LNCaP clone FGC (cell line): ENCODE measurements at regions not wholly inside any gene's neighbourhood (a gene's known extent, or its start where the extent isn't known, plus 50 kb on each side); places are given as distances from the start of the nearest gene placed in this dataset.

Experiments used
- DNase-seq: peaks from one replicate; pipeline ENCODE4 v3.0.0-alpha.2; 2011; ENCODE audit warnings: low read depth
- H3K4me3 ChIP-seq: 2 replicates; pipeline ENCODE4 v1.5.1; 2011; ENCODE audit warnings: mild to moderate bottlenecking, low read depth, low read length, control low read depth
- CTCF ChIP-seq: IDR thresholded peaks from 2 replicates; pipeline ENCODE4 v1.5.1; 2012; ENCODE audit warnings: mild to moderate bottlenecking; ENCODE audit not compliant: control insufficient read depth, insufficient read depth; ENCODE audit errors: extremely low read depth

DNA sequence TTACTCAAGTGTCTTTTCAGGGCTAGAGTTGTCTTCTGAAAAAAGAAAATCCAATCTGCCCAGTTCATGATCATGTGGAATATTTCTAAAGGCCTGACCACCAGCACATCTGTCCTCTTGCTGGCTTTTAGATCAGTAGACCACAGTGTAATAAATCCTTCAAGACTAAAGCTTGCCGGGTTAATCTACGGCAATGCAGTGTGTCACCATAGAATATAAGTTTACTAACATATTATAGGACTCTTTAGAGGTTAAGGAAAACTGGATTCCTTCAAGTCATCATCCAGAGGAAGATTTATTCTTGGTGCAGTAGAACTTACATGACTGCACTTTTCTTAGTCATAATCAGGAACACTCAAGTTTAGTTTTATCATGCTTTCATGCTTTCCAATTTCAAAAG lies 349.5 kb downstream of the SEMA3D start:
- no peak overlapping the region for H3K4me3 ChIP-seq
- TF ChIP-seq CTCF: no peak
- DNase-seq: no peak

DNA sequence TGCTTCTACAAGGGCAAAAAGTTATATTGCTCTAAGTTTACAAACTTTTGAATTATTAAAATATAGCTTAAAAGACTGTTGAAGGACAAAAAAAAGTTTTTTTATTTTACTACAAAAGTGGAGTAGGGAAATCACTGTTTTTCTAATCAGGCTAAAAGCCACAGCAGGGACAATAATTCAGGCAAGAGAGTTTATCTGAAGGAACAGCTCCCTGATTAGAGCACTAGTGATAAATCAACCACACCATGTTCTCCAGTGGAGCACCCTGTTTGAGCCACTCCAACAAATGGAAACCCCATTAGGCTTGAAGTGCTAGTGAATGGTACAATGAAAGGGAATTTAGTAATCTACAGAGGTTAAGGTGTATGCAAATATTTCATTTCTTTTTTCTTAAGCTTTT lies 357.1 kb downstream of the SEMA3D start:
- no peak for DNase-seq
- no peak for TF ChIP-seq CTCF
- no peak overlapping the region for H3K4me3 ChIP-seq

DNA sequence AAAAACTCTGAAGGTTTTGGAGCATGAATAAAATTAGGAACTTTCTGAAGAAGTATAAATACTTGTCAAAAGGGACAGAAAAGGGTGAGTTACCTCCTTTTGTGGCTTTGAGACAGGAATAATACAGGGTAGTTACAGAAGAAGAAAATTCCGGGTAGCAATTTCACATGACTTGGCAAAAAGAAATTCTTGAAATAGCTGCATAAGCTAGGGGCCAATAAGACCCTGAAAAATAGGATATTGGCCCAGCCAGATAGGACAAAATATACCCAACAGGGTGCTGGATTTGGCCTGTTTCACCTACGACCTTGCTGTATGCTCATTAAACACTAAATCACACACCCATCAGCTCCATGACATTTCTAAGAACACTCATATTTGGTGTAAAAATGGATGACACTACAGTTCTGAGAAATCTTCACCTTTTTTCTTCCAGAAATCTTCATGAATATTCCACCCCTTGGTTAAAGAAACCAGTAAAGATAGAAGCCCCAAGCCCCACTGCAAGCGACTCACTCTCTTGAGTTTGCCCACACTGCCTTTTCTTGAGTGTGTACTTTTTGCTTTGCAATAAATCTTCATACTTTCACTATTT lies 362.7 kb downstream of the SEMA3D start:
- DNase-seq: no peak
- no peak overlapping the region for H3K4me3 ChIP-seq
- TF ChIP-seq CTCF: no peak

- no peak for DNase-seq
- H3K4me3 ChIP-seq: no peak overlapping the region
- no peak for TF ChIP-seq CTCF
These were observed 363.3 kb downstream of the SEMA3D start for GRCh38 chr7:84823530-84823929.

- DNase-seq: no peak
- TF ChIP-seq CTCF: no peak
- no peak overlapping the region for H3K4me3 ChIP-seq
These were observed 363.8 kb downstream of the SEMA3D start for GRCh38 chr7:84822941-84823510.

GRCh38 chr7:84821671-84822534 lies 365.0 kb downstream of the SEMA3D start:
- no peak overlapping the region for H3K4me3 ChIP-seq
- no peak for DNase-seq
- no peak for TF ChIP-seq CTCF
